ENCODE measurements at regions not wholly inside any gene's neighbourhood (a gene's known extent, or its start where the extent isn't known, plus 50 kb on each side); places are given as distances from the start of the nearest gene placed in this dataset.

DNA sequence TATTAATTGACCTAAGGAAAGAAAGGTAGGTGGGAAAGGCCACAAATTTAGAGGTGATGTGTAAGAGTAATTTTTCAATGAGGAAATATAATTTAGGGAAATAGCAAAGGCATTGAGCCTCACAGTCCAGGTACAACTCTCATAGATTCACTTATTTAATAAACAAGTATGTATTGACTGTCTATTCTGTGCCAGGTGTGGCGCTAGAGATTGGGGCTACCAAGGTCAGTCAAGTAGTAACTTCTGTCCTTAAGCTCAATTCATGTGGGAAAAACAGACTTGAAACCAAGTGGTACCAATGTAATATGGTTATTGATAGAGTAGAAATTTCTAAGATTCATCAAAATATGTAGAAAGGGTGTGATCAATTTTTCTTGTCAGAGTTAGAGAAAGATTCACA lies 257.5 kb downstream of the C4orf33 start:
- H3K27me3 ChIP-seq (ENCODE audit: insufficient read depth, low read length, poor library complexity), result no peaks in the 10 kb centered on the region
- no peak for DNase-seq
- no peak overlapping the region for H2BK15ac ChIP-seq (replicated peaks; ENCODE audit: low read depth)

DNA sequence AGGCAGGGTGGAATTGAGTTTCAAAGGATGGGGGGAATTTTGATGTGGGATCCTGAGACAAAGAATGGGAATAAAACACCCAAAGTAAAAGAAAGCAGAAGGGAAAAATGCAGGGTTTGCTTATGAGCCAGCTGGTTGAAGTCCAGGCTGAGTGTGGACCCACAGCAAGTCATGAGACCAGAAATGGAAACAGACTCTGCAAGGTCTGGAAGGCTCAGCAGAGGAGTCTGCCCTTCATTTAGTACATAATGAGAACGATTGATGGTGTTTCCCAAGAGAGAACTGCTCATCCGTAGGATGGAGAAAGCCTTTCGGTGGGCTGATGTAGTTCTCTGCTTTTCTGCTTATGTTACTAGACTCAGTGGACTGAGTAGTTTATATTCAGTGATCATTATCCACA lies 259.1 kb downstream of the C4orf33 start:
- no peak overlapping the region for H4K5ac ChIP-seq (ENCODE audit: low read length)
- H3K18ac ChIP-seq (ENCODE audit: low read length), result no peak overlapping the region
- H3K4me2 ChIP-seq (ENCODE audit: low read length), result no peak overlapping the region
- no peak overlapping the region for H2BK120ac ChIP-seq (ENCODE audit: low read depth, low read length)
- no peak overlapping the region for H3K4me3 ChIP-seq (ENCODE audit: low read length)
- H2AK5ac ChIP-seq (ENCODE audit: low read length), result no peak overlapping the region
- no peaks in the 10 kb centered on the region for H3K79me2 ChIP-seq (ENCODE audit: control insufficient read depth, insufficient read depth, low read length)
- H3K4ac ChIP-seq (ENCODE audit: low read depth, low read length), result no peak overlapping the region
- no peak overlapping the region for H3K23ac ChIP-seq (ENCODE audit: low read length)
- no peak for DNase-seq
- no peak overlapping the region for H2BK5ac ChIP-seq (ENCODE audit: low read length)
- no peaks in the 10 kb centered on the region for H3K79me1 ChIP-seq (ENCODE audit: low read length)
- H3K27me3 ChIP-seq (ENCODE audit: insufficient read depth, low read length, poor library complexity), result no peaks in the 10 kb centered on the region
- no CpG with 5 or more reads among the region's 3 CpGs for WGBS (ENCODE audit: extremely low coverage, insufficient coverage, low lambda C conversion rate)
- no peak overlapping the region for H3K56ac ChIP-seq (ENCODE audit: low read length)
- no peak overlapping the region for H3K9ac ChIP-seq (ENCODE audit: low read length)
- no peak overlapping the region for H3K27ac ChIP-seq (ENCODE audit: low read depth, low read length)
- no peaks in the 10 kb centered on the region for H3K4me1 ChIP-seq (ENCODE audit: control insufficient read depth, low read depth, low read length)
- H3K36me3 ChIP-seq (ENCODE audit: control insufficient read depth, insufficient read depth, low read length), result no peaks in the 10 kb centered on the region
- H2BK15ac ChIP-seq (replicated peaks; ENCODE audit: low read depth), result no peak overlapping the region
- H4K8ac ChIP-seq (ENCODE audit: low read depth, low read length), result no peak overlapping the region

More for the DNA sequence above, 257.5 kb downstream of the C4orf33 start:
- H2BK5ac ChIP-seq (ENCODE audit: low read length), result no peak overlapping the region
- H4K5ac ChIP-seq (ENCODE audit: low read length), result no peak overlapping the region
- no CpG with 5 or more reads among the region's 1 CpG for WGBS (ENCODE audit: extremely low coverage, insufficient coverage, low lambda C conversion rate)
- no peaks in the 10 kb centered on the region for H3K79me1 ChIP-seq (ENCODE audit: low read length)
- H4K8ac ChIP-seq (ENCODE audit: low read depth, low read length), result no peak overlapping the region
- H3K4me1 ChIP-seq (ENCODE audit: control insufficient read depth, low read depth, low read length), result no peaks in the 10 kb centered on the region
- H3K56ac ChIP-seq (ENCODE audit: low read length), result no peak overlapping the region
- no peak overlapping the region for H3K23ac ChIP-seq (ENCODE audit: low read length)
- no peak overlapping the region for H2BK120ac ChIP-seq (ENCODE audit: low read depth, low read length)
- no peak overlapping the region for H3K4ac ChIP-seq (ENCODE audit: low read depth, low read length)
- H3K9ac ChIP-seq (ENCODE audit: low read length), result no peak overlapping the region
- no peak overlapping the region for H3K18ac ChIP-seq (ENCODE audit: low read length)
- no peaks in the 10 kb centered on the region for H3K79me2 ChIP-seq (ENCODE audit: control insufficient read depth, insufficient read depth, low read length)
- no peak overlapping the region for H3K4me2 ChIP-seq (ENCODE audit: low read length)
- no peaks in the 10 kb centered on the region for H3K36me3 ChIP-seq (ENCODE audit: control insufficient read depth, insufficient read depth, low read length)
- no peak overlapping the region for H2AK5ac ChIP-seq (ENCODE audit: low read length)
- H3K4me3 ChIP-seq (ENCODE audit: low read length), result no peak overlapping the region
- H3K27ac ChIP-seq (ENCODE audit: low read depth, low read length), result no peak overlapping the region

DNA sequence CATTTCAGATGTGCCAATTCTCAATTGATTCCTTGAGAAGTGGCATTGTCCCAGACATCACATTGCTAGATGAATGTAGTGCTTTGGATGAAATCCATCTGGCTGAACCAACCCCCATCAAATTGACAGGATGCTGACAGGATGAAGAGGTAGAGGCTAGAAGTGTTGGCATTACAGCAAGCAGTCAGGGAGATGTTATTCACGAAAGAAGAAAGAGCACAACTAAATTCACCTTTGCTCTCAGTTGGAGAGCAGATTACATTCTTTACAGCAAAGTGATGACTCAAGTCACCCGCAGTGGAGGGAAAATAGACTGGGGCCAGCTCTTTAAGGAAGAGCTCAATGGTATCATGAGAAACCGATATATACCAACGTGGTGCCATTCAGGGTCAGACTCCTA lies 259.6 kb downstream of the C4orf33 start:
- Histone ChIP-seq H3K9ac (ENCODE audit: low read length) (no peak overlapping the region), H2BK15ac (replicated peaks; ENCODE audit: low read depth) (no peak overlapping the region), H3K18ac (ENCODE audit: low read length) (no peak overlapping the region), H3K36me3 (ENCODE audit: control insufficient read depth, insufficient read depth, low read length) (no peaks in the 10 kb centered on the region), H4K5ac (ENCODE audit: low read length) (no peak overlapping the region), H3K4ac (ENCODE audit: low read depth, low read length) (no peak overlapping the region), H3K27ac (ENCODE audit: low read depth, low read length) (no peak overlapping the region), H3K79me1 (ENCODE audit: low read length) (no peaks in the 10 kb centered on the region), H3K4me1 (ENCODE audit: control insufficient read depth, low read depth, low read length) (no peaks in the 10 kb centered on the region), H3K56ac (ENCODE audit: low read length) (no peak overlapping the region), H3K4me2 (ENCODE audit: low read length) (no peak overlapping the region), H3K4me3 (ENCODE audit: low read length) (no peak overlapping the region), H4K8ac (ENCODE audit: low read depth, low read length) (no peak overlapping the region), H2AK5ac (ENCODE audit: low read length) (no peak overlapping the region), H3K23ac (ENCODE audit: low read length) (no peak overlapping the region), H2BK120ac (ENCODE audit: low read depth, low read length) (no peak overlapping the region), H2BK5ac (ENCODE audit: low read length) (no peak overlapping the region), H3K27me3 (ENCODE audit: insufficient read depth, low read length, poor library complexity) (no peaks in the 10 kb centered on the region), H3K79me2 (ENCODE audit: control insufficient read depth, insufficient read depth, low read length) (no peaks in the 10 kb centered on the region)
- WGBS (ENCODE audit: extremely low coverage, insufficient coverage, low lambda C conversion rate), result no CpG with 5 or more reads among the region's 4 CpGs
- peak; percentile 54 for DNase-seq

DNA sequence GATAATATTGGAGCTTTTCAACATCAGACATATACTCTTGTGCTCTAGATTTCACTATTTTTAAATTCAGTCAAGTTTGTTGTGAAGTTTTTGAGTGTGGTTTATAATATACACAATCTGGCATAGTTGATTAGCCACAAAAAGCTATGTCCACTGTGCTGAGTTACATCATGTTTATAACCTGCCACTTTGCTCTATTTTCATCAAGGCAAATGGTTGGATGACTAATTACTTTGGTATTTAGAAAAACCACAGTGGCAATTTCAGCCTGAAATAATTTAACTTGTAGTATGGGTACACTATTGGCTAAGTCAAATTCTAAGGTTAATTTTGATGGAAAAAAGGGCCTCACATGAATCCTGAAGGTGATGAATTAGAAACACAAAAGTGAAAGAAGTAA lies 262.6 kb downstream of the C4orf33 start:
- Histone ChIP-seq H2AK5ac (ENCODE audit: low read length) (no peak overlapping the region), H3K4me3 (ENCODE audit: low read length) (no peak overlapping the region), H3K79me2 (ENCODE audit: control insufficient read depth, insufficient read depth, low read length) (no peaks in the 10 kb centered on the region), H4K8ac (ENCODE audit: low read depth, low read length) (no peak overlapping the region), H3K79me1 (ENCODE audit: low read length) (no peaks in the 10 kb centered on the region), H2BK15ac (replicated peaks; ENCODE audit: low read depth) (no peak overlapping the region), H3K4ac (ENCODE audit: low read depth, low read length) (no peak overlapping the region), H3K27me3 (ENCODE audit: insufficient read depth, low read length, poor library complexity) (no peaks in the 10 kb centered on the region), H3K27ac (ENCODE audit: low read depth, low read length) (no peak overlapping the region), H3K18ac (ENCODE audit: low read length) (no peak overlapping the region), H3K56ac (ENCODE audit: low read length) (no peak overlapping the region), H3K36me3 (ENCODE audit: control insufficient read depth, insufficient read depth, low read length) (no peaks in the 10 kb centered on the region), H2BK120ac (ENCODE audit: low read depth, low read length) (no peak overlapping the region), H4K5ac (ENCODE audit: low read length) (no peak overlapping the region), H3K9ac (ENCODE audit: low read length) (no peak overlapping the region), H3K4me1 (ENCODE audit: control insufficient read depth, low read depth, low read length) (no peaks in the 10 kb centered on the region), H3K4me2 (ENCODE audit: low read length) (no peak overlapping the region), H2BK5ac (ENCODE audit: low read length) (no peak overlapping the region), H3K23ac (ENCODE audit: low read length) (no peak overlapping the region)
- peak; percentile 46 for DNase-seq

DNA sequence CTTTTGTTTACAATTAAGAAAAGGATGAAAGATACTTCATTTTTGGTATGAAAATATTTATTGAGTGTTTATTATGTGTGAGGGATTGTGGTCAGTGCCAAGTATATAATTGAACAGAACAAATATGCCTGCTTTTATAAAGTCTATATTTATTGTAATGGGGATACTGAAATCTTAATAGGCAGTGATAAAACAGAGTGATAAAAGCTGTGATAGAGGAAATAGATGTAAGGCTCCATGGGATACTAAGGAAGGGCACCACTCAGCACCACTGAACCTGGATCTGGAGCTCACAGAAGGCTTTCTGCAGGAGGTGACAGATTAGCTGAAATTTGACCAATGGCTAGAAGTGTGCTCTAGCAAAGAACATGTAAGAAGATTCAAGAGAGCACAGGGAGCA lies 263.5 kb downstream of the C4orf33 start:
- no peak overlapping the region for H3K4ac ChIP-seq (ENCODE audit: low read depth, low read length)
- H3K4me1 ChIP-seq (ENCODE audit: control insufficient read depth, low read depth, low read length), result no peaks in the 10 kb centered on the region
- no peak overlapping the region for H2BK120ac ChIP-seq (ENCODE audit: low read depth, low read length)
- H3K9ac ChIP-seq (ENCODE audit: low read length), result no peak overlapping the region
- H4K8ac ChIP-seq (ENCODE audit: low read depth, low read length), result no peak overlapping the region
- H3K56ac ChIP-seq (ENCODE audit: low read length), result no peak overlapping the region
- H3K79me1 ChIP-seq (ENCODE audit: low read length), result no peaks in the 10 kb centered on the region
- no peaks in the 10 kb centered on the region for H3K79me2 ChIP-seq (ENCODE audit: control insufficient read depth, insufficient read depth, low read length)
- H3K23ac ChIP-seq (ENCODE audit: low read length), result no peak overlapping the region
- no peak overlapping the region for H4K5ac ChIP-seq (ENCODE audit: low read length)
- no peak overlapping the region for H2BK5ac ChIP-seq (ENCODE audit: low read length)
- H3K18ac ChIP-seq (ENCODE audit: low read length), result no peak overlapping the region
- no peak overlapping the region for H2BK15ac ChIP-seq (replicated peaks; ENCODE audit: low read depth)
- no peak overlapping the region for H3K4me2 ChIP-seq (ENCODE audit: low read length)
- no peak for DNase-seq
- no peaks in the 10 kb centered on the region for H3K36me3 ChIP-seq (ENCODE audit: control insufficient read depth, insufficient read depth, low read length)
- H3K27me3 ChIP-seq (ENCODE audit: insufficient read depth, low read length, poor library complexity), result no peaks in the 10 kb centered on the region
- no peak overlapping the region for H3K27ac ChIP-seq (ENCODE audit: low read depth, low read length)
- no peak overlapping the region for H2AK5ac ChIP-seq (ENCODE audit: low read length)
- H3K4me3 ChIP-seq (ENCODE audit: low read length), result no peak overlapping the region

DNA sequence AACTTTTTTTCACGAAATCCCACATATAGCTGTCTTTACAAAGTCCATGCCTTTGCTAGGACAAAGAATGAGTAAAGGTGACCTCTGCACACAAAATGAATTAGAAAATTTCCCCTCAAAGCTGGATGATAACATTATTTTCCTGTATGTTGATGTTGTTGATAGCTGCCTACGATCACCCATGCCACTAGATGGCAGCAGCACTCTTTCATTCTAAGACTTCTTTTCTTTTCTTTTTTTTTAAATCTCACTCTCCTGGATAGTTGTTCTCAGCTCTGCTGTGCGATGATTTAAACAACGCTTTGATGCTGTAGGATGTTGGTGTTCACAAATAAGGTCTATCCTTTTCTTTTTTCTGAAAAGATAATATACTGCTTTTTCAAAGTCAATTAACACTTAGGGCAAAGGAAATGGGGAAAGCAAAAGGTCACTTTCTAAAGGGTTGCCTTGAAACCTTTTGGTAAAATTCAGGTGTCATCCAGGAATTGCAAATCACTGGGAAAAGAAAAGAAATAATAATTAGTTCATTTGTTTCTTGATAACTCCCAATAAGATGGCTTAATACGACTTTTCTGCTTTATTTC lies 266.8 kb downstream of the C4orf33 start:
- H3K27ac ChIP-seq (ENCODE audit: low read depth, low read length), result no peak overlapping the region
- DNase-seq, result peak; percentile 71

More for the DNA sequence above, 266.8 kb downstream of the C4orf33 start:
- Histone ChIP-seq H3K36me3 (ENCODE audit: control insufficient read depth, insufficient read depth, low read length) (no peaks in the 10 kb centered on the region), H2AK5ac (ENCODE audit: low read length) (no peak overlapping the region), H3K23ac (ENCODE audit: low read length) (no peak overlapping the region), H3K4me1 (ENCODE audit: control insufficient read depth, low read depth, low read length) (no peaks in the 10 kb centered on the region), H3K4me3 (ENCODE audit: low read length) (no peak overlapping the region), H3K79me1 (ENCODE audit: low read length) (no peaks in the 10 kb centered on the region), H2BK120ac (ENCODE audit: low read depth, low read length) (no peak overlapping the region), H4K8ac (ENCODE audit: low read depth, low read length) (no peak overlapping the region), H3K4ac (ENCODE audit: low read depth, low read length) (no peak overlapping the region), H3K4me2 (ENCODE audit: low read length) (no peak overlapping the region), H3K56ac (ENCODE audit: low read length) (no peak overlapping the region), H2BK15ac (replicated peaks; ENCODE audit: low read depth) (no peak overlapping the region), H3K79me2 (ENCODE audit: control insufficient read depth, insufficient read depth, low read length) (no peaks in the 10 kb centered on the region), H3K27me3 (ENCODE audit: insufficient read depth, low read length, poor library complexity) (no peaks in the 10 kb centered on the region), H3K9ac (ENCODE audit: low read length) (no peak overlapping the region), H3K18ac (ENCODE audit: low read length) (no peak overlapping the region), H2BK5ac (ENCODE audit: low read length) (no peak overlapping the region), H4K5ac (ENCODE audit: low read length) (no peak overlapping the region)
- WGBS (ENCODE audit: extremely low coverage, insufficient coverage, low lambda C conversion rate), result no CpG with 5 or more reads among the region's 5 CpGs
